K562 (cell line): ENCODE measurements at regions not wholly inside any gene's neighbourhood (a gene's known extent, or its start where the extent isn't known, plus 50 kb on each side); places are given as distances from the start of the nearest gene placed in this dataset.
A peak's percentile ranks its signal among the peaks of the same experiment; 100 is the strongest.

Source experiments
- CCAR2 ChIP-seq: fragments of 200-400 bp; formaldehyde crosslinking; IDR thresholded peaks from 2 replicates; pipeline ENCODE4 v1.6.1; 2017; ENCODE audit warnings: mild to moderate bottlenecking, low read depth, low read length
- CREBBP ChIP-seq: IDR thresholded peaks from one replicate; pipeline ENCODE4 v1.6.1; 2012; ENCODE audit warnings: low read depth, mild to moderate bottlenecking, control low read depth, inconsistent platforms, low read length
- CXXC5 ChIP-seq: fragments of 250-450 bp; sonication (Bioruptor Pico); IDR thresholded peaks from 2 replicates; pipeline ENCODE4 v1.8.0; 2022; ENCODE audit warnings: inconsistent platforms, mild to moderate bottlenecking, moderate library complexity
- ETV6 ChIP-seq, 3 experiments: fragments of 150-350 bp in 1 of 3; sonication (generic) in 1 of 3; formaldehyde crosslinking in 1 of 3; IDR thresholded peaks; 2 replicates each; pipeline versions ENCODE4 v1.6.1 to v1.8.0; 2014 to 2022; ENCODE audit warnings: borderline replicate concordance in 2 of 3, low read depth in 2 of 3, antibody characterized with exemption in 1 of 3, low read length in 1 of 3, mild to moderate bottlenecking in 1 of 3, missing genetic modification reagents in 1 of 3
- GABPA ChIP-seq: fragments of 200-800 bp; sonication (Bioruptor generic); conservative IDR thresholded peaks from 2 replicates; pipeline ENCODE4 v1.6.1; 2016; ENCODE audit warnings: low read depth, missing genetic modification characterization, missing compliant biosample characterization
- GABPB1 ChIP-seq: sonication (generic); formaldehyde crosslinking; IDR thresholded peaks from 2 replicates; pipeline ENCODE4 v1.8.0; 2022; ENCODE audit warnings: mild to moderate bottlenecking, missing genetic modification reagents
- MAZ ChIP-seq, 2 experiments: fragments of 450-650 bp in 1 of 2; sonication (generic) in 1 of 2; formaldehyde crosslinking; IDR thresholded peaks in 1 of 2; conservative IDR thresholded peaks in 1 of 2; 2 replicates each; pipeline versions ENCODE4 v1.4.0 to v1.5.0; 2020; ENCODE audit warnings: mild to moderate bottlenecking in 1 of 2, missing genetic modification reagents in 1 of 2
- NCOA4 ChIP-seq: fragments of 450-650 bp; IDR thresholded peaks from 2 replicates; pipeline ENCODE4 v1.6.1; 2018; ENCODE audit warnings: mild to moderate bottlenecking; ENCODE audit not compliant: partially characterized antibody
- NFRKB ChIP-seq: fragments of 450-650 bp; IDR thresholded peaks from 2 replicates; pipeline ENCODE4 v1.6.1; 2016; ENCODE audit warnings: low read depth
- NONO ChIP-seq, 2 experiments: fragments of 200-400 bp in 1 of 2; fragments of 450-650 bp in 1 of 2; formaldehyde crosslinking in 1 of 2; IDR thresholded peaks; 2 replicates each; pipeline ENCODE4 v1.6.1; 2017; ENCODE audit warnings: low read depth in 2 of 2, mild to moderate bottlenecking in 2 of 2, moderate library complexity in 2 of 2, low read length in 1 of 2
- PYGO2 ChIP-seq: fragments of 450-650 bp; IDR thresholded peaks from 2 replicates; pipeline ENCODE4 v1.6.1; 2016; ENCODE audit warnings: mild to moderate bottlenecking, missing genetic modification characterization, moderate library complexity, missing compliant biosample characterization
- RBM15 ChIP-seq: fragments of 200-400 bp; formaldehyde crosslinking; IDR thresholded peaks from 2 replicates; pipeline ENCODE4 v1.6.1; 2018; ENCODE audit warnings: mild to moderate bottlenecking, low read length, moderate library complexity; ENCODE audit not compliant: insufficient read depth
- SAFB2 ChIP-seq: fragments of 200-400 bp; formaldehyde crosslinking; IDR thresholded peaks from 2 replicates; pipeline ENCODE4 v1.6.1; 2018; ENCODE audit warnings: borderline replicate concordance, low read length, low read depth, moderate library complexity; ENCODE audit not compliant: severe bottlenecking
- SLC30A9 ChIP-seq: fragments of 250-450 bp; sonication (Bioruptor Pico); IDR thresholded peaks from 2 replicates; pipeline ENCODE4 v1.8.0; 2022; ENCODE audit warnings: mild to moderate bottlenecking, moderate library complexity
- ZNF239 ChIP-seq: fragments of 250-450 bp; sonication (Bioruptor Pico); IDR thresholded peaks from 2 replicates; pipeline ENCODE4 v1.4.0; 2020; ENCODE audit warnings: mild to moderate bottlenecking
- ZNF583 ChIP-seq: fragments of 250-450 bp; sonication (Bioruptor Pico); IDR thresholded peaks from 2 replicates; pipeline ENCODE4 v1.4.0; 2020
- ZNF696 ChIP-seq: fragments of 250-450 bp; sonication (Bioruptor Pico); conservative IDR thresholded peaks from 2 replicates; pipeline ENCODE4 v1.4.0; 2020; ENCODE audit warnings: mild to moderate bottlenecking, moderate library complexity
- ZNF766 ChIP-seq: fragments of 200-800 bp; sonication (Bioruptor generic); conservative IDR thresholded peaks from 2 replicates; pipeline ENCODE4 v1.6.1; 2016; ENCODE audit warnings: missing genetic modification characterization, missing compliant biosample characterization
- TF ChIP-seq, protein P1 (sequence below), 2 experiments: fragments of 150-350 bp in 1 of 2; IDR thresholded peaks; 2 replicates each; pipeline ENCODE4 v1.6.1; 2012 to 2016; ENCODE audit warnings: low read depth in 2 of 2, low read length in 2 of 2, mild to moderate bottlenecking in 1 of 2, moderate library complexity in 1 of 2
- TF ChIP-seq, protein P2 (sequence below), 2 experiments: fragments of 450-650 bp; IDR thresholded peaks; 2 replicates each; pipeline ENCODE4 v1.6.1; 2018; ENCODE audit warnings: mild to moderate bottlenecking in 2 of 2, low read depth in 1 of 2; ENCODE audit not compliant: partially characterized antibody in 2 of 2

DNA sequence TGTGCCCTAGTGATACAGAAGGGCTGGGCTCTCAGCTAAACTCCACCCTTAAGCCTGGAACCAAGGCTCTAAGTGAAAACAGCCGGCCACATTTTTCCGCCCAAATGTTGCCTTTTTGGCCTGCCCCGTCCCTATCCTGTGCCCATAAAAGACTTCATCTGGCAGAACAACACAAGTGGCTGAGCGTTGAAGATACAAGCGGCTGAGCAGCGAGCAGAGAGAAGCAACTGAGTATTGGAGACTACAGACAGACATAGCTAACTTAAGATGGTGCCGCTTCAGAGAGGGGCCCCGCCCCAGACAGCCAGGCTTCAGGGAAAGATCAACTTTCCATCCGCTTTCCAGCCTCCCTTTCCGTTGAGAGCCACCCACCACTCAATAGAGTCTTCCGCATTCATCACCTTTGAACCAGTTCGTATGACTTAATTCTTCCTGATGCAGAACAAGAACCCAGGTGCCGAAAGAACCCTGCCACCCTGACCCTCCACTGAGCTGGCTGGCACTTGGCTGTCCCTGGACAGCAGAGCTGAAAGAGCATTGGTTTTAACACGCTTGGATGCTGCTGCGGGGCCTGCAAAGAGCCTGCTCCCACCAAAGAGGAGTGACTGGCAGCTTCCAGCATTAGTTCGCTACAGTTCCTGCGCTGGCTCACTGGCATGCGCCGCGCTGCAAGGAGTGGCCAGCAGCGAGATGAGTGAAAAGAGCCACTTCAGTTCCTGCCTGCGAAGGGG lies 853.2 kb upstream of the INTU start (continued):
- TF ChIP-seq, protein P1, sequence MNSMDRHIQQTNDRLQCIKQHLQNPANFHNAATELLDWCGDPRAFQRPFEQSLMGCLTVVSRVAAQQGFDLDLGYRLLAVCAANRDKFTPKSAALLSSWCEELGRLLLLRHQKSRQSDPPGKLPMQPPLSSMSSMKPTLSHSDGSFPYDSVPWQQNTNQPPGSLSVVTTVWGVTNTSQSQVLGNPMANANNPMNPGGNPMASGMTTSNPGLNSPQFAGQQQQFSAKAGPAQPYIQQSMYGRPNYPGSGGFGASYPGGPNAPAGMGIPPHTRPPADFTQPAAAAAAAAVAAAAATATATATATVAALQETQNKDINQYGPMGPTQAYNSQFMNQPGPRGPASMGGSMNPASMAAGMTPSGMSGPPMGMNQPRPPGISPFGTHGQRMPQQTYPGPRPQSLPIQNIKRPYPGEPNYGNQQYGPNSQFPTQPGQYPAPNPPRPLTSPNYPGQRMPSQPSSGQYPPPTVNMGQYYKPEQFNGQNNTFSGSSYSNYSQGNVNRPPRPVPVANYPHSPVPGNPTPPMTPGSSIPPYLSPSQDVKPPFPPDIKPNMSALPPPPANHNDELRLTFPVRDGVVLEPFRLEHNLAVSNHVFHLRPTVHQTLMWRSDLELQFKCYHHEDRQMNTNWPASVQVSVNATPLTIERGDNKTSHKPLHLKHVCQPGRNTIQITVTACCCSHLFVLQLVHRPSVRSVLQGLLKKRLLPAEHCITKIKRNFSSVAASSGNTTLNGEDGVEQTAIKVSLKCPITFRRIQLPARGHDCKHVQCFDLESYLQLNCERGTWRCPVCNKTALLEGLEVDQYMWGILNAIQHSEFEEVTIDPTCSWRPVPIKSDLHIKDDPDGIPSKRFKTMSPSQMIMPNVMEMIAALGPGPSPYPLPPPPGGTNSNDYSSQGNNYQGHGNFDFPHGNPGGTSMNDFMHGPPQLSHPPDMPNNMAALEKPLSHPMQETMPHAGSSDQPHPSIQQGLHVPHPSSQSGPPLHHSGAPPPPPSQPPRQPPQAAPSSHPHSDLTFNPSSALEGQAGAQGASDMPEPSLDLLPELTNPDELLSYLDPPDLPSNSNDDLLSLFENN (IDR thresholded peaks at IDR 0.05; ENCODE audit: low read depth in 2 of 2, low read length in 2 of 2) = 0 out of 4 replicates have a peak, but pooled peaks of 1 of the 2 experiments have one; percentile 16
- no peak for TF ChIP-seq RBM15
- TF ChIP-seq CXXC5 (CRISPR knock-in tag) = peak; percentile 50; the same call in 1 of the 2 replicates
- TF ChIP-seq NFRKB = peak; percentile 89
- TF ChIP-seq SLC30A9 (CRISPR knock-in tag) = no peak
- no peak for TF ChIP-seq CREBBP
- TF ChIP-seq, protein P2, sequence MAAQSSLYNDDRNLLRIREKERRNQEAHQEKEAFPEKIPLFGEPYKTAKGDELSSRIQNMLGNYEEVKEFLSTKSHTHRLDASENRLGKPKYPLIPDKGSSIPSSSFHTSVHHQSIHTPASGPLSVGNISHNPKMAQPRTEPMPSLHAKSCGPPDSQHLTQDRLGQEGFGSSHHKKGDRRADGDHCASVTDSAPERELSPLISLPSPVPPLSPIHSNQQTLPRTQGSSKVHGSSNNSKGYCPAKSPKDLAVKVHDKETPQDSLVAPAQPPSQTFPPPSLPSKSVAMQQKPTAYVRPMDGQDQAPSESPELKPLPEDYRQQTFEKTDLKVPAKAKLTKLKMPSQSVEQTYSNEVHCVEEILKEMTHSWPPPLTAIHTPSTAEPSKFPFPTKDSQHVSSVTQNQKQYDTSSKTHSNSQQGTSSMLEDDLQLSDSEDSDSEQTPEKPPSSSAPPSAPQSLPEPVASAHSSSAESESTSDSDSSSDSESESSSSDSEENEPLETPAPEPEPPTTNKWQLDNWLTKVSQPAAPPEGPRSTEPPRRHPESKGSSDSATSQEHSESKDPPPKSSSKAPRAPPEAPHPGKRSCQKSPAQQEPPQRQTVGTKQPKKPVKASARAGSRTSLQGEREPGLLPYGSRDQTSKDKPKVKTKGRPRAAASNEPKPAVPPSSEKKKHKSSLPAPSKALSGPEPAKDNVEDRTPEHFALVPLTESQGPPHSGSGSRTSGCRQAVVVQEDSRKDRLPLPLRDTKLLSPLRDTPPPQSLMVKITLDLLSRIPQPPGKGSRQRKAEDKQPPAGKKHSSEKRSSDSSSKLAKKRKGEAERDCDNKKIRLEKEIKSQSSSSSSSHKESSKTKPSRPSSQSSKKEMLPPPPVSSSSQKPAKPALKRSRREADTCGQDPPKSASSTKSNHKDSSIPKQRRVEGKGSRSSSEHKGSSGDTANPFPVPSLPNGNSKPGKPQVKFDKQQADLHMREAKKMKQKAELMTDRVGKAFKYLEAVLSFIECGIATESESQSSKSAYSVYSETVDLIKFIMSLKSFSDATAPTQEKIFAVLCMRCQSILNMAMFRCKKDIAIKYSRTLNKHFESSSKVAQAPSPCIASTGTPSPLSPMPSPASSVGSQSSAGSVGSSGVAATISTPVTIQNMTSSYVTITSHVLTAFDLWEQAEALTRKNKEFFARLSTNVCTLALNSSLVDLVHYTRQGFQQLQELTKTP (IDR thresholded peaks at IDR 0.05; ENCODE audit: low read depth in 1 of 2, partially characterized antibody in 2 of 2) = peak in 1 of 2 experiments; percentile 17
- TF ChIP-seq NONO (IDR thresholded peaks at IDR 0.05; ENCODE audit: low read depth in 2 of 2, low read length in 1 of 2) = no peak
- TF ChIP-seq ZNF239 = no peak
- TF ChIP-seq CCAR2 = no peak
- no peak for TF ChIP-seq ETV6 (IDR thresholded peaks at IDR 0.05; ENCODE audit: borderline replicate concordance in 1 of 2, low read depth in 2 of 2, low read length in 1 of 2)
- no peak for TF ChIP-seq ETV6 (CRISPR knock-in tag; IDR thresholded peaks at IDR 0.05; ENCODE audit: borderline replicate concordance)
- no peak for TF ChIP-seq PYGO2 (tag)
- no peak for TF ChIP-seq GABPB1 (CRISPR knock-in tag)
- no peak for TF ChIP-seq NCOA4
- no peak for TF ChIP-seq SAFB2
- TF ChIP-seq ZNF583 (CRISPR knock-in tag) = 0 out of 2 replicates have a peak, but pooled peaks have one; percentile 24
- no peak for TF ChIP-seq ZNF766 (CRISPR knock-in tag)
- TF ChIP-seq GABPA = no peak
- no peak for TF ChIP-seq ZNF696 (CRISPR knock-in tag)
- TF ChIP-seq MAZ (CRISPR knock-in tag; conservative IDR thresholded peaks at IDR 0.05 in 1 of 2, IDR thresholded peaks at IDR 0.05 in 1 of 2) = peak in 1 of 2 experiments; percentile 49; a peak in 1 of 4 replicates
